ENCODE measurements at regions not wholly inside any gene's neighbourhood (a gene's known extent, or its start where the extent isn't known, plus 50 kb on each side); places are given as distances from the start of the nearest gene placed in this dataset.
"Not testable (repeated sequence)": the region's sequence is repeated elsewhere in the genome, so short reads cannot be mapped to it uniquely, and the experiment has no call there.

DNA sequence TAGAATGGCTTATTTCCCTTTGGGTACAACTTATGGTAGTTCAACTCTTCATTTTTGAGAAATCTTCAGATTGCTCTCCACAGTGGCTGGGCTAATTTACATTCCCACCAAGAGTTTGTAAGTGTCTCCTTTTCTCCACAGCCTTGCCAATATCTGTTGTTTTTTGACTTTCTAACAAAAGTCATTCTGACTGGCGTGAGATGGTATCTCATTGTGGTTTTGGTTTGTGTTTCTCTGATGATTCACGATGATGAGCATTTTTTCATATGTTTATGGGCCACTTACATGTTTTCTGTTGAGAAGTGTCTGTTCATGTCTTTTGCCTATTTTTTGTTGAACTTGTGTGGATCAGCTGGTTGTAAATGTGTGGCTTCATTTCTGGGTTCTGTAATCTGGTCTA is 871.0 kb downstream of the EPHA4 start:
- DNase-seq (ENCODE audit: low read depth), result no peak

DNA sequence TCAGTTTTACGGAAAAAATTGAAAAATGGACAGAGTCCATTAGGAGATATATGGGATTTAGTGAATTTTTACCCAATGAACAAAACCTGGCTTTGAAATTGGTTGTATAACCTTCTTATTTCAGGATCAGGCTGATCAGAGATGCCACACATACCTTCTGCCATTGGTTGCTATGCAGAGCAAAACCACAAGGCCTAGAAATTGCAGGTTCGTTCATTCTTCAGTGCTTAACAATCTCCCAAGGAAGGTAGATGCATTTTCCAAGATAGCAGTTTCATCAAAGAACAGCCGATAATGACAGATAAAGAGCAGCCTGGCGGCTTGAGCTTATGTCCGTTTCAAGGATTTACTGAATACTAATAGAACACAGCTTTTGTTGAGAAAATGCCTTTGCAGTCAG is 868.8 kb downstream of the EPHA4 start:
- DNase-seq (ENCODE audit: low read depth), result no peak

DNA sequence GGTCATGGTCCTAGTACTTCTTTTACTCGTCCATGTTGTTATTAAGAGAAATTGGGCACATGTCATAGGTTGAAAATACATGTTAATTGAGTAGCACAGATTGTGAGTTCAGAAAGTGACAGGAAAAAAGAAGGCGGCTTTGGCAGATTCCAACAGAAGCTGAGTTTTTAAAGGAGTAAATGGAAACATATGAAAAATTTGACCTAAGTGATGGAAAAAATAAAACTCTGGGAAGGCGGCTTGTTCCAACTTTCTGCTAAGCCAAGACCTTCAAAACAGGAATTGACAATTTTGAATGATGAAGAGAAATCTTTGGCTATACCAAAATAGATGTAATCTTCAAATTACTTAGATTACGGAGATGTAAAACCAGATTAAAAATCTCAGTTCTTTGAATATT is 868.0 kb downstream of the EPHA4 start:
- DNase-seq (ENCODE audit: low read depth), result no peak

DNA sequence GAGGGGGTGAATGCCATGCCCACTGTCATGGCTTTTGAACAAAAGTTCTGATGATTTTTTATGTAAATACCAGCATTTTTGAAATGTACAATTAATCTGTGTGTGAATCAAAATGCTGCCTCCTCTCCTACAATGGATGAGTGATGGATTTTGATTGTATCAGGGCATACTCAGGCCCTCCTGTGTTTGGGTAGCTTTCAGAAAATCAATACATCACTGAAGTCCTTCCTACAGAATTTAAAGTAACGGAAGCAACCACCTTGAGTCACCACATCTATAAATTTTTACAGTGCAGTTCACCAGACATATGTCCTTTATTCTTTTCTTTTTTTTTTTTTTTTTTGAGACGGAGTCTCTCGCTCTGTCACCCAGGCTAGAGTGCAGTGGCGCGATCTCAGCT is 867.3 kb downstream of the EPHA4 start:
- DNase-seq (ENCODE audit: low read depth), result no peak

DNA sequence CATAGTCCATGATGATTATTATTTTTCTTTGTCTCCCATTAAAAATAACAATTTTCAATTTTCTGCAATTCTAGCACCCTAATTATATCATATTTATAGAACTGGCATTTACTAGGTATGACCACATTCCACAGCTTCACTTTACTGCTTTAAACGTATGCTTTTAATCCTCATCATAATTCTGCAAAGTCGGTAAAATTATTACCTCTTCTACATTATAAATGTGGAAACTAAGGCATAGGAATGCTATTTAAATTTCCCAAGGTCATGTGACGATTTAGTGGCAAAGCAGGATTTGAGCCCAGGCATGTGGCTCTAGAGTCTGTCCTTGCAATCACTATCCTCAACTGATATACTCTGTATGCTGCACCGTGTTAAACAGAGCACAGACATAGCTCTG is 866.4 kb downstream of the EPHA4 start:
- DNase-seq (ENCODE audit: low read depth), result no peak

DNA sequence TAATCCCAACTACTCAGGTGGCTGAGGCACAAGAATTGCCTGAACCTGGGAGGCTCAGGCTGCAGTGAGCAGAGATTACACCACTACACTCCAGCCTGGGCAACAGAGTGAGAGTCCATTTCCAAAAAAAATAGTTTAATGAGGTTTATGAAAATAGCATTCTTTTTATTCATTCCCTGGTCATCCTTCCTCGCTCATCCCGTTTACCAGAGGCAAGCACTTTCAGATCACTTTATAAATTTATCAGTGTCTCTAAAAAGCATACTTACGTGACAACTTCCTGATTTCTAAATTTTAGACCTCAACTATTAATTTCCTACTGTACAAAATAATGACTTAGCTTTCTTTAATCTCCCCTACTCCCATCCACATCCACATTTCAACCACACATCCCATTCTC is 864.8 kb downstream of the EPHA4 start:
- DNase-seq (ENCODE audit: low read depth), result no peak

DNA sequence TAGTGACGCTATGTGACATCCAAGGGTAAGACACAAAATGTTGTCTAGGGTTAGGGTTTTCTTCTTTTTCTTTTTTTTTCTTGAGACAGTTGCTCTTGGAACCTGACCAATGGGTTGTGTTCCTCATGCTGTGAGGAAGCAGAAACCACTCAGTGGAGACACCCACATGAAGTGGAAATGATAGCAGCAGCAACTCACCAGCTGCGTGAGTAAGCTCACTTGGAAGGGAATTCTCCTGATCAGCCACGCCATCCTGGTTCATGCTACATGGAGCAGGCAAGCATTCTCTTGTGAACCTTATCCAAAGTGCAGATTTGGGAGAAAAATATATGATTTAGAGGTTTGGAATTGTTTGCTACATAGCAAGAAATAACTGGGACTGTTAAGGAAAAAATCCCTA is 863.7 kb downstream of the EPHA4 start:
- peak; percentile 43 for DNase-seq (ENCODE audit: low read depth)

DNA sequence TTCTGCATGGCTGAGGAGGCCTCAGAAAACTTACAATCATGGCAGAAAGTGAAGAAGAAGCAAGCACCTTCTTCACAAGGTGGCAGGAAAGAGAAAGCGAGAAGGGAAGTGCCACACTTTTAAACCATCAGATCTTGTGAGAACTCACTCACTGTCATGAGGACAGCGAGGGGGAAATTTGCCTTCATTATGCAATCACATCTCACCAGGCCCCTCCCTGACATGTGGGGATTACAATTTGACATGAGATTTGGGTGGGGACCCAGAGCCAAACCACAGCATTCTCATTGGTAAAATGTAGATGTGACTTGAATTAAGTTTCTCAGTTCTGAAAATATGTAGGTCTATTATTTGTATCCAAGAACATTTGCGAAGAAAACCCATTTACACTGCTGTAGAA is 854.8 kb downstream of the EPHA4 start:
- DNase-seq (ENCODE audit: low read depth), result no peak

DNA sequence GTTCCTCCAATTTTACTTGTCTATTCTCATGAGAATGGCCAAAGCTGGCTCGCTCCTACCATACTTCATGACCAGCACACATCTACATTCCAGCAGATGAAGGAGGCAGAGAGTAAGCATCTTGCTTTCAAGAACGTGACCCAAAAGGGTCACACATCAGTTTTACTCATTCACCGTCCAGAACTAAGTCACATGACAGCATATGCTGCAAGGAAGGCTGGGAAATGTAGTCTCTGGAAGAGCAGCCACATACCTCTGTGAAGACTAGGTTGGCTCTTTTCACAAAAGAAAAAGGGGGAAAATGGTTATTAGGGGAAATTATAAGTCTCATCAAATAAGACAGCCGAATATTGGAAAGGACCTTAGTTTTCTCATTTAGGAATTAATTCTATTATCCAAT is 835.3 kb downstream of the EPHA4 start:
- DNase-seq (ENCODE audit: low read depth), result no peak

DNA sequence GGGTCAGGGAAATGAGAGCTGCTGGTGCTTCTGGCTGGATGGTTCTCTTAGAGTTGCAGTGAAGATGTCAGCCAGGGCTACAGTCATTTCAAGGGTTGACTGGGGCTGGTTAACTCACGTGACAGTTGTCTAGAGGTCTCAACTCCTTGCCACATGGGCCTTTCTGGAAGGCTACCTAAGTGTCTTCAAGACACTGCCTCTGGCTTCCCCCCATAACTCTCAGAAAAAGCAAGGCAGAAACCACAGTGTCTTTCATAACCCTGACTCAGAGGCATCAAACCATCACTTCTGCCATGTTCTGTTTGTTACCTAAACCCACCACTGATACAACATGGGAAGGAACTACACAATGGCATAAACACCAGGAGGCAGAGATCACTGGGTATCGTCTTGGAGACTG is 828.9 kb downstream of the EPHA4 start:
- no peak for DNase-seq (ENCODE audit: low read depth)

DNA sequence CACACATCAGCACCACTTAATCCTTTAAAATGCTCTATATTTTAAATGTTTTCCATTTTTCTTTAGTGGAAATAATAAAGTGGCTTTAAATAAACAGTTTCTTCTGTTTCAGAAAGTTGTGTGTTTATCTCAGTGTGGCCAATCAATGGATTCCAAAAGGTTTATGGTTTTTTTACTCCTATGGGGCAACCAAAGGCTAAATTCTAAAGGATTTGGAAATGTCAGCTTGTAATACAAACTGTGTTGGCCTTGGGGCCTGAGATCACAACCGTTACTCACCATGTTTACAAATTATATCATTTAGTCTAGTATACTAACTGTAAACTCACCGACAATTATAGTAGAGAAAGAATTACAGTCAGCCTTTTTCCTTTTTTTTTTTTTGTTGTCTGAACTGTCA is 827.2 kb downstream of the EPHA4 start:
- no peak for DNase-seq (ENCODE audit: low read depth)

DNA sequence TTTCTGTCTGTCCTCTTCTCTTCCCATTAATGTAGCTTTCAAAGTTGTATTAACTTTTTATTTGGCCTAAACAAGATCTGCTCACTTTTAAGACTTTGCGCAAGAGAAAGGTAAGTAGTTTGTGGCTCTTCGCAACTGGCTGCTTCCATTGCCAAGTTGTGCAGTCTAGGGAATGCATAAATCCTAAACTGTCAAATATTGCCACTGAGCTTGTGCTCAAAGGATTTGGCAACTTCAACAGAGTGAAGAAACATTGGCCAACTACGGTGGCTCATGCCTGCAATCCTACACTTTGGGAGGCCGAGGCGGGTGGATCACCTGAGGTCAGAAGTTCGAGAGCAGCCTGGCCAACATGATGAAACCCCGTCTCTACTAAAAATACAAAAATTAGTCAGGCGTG is 826.4 kb downstream of the EPHA4 start:
- DNase-seq (ENCODE audit: low read depth), result no peak

DNA sequence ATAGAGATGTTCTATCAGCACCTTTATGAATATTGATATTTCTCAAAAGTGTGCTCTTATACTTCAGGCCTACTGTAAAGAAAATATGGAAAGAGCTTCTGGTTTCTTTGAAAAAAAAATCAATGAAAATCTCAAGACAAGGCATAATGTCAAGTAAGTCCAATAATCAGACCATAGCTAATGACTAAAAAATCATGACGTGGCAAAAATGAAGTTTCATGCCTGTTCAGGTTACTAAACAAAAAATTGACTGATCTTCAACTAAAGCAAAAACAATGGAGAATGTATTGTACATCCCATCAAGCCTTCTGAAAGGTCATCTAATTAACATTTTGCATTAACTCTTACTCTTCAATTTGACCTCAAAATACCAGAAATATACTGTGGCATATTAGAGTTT is 824.4 kb downstream of the EPHA4 start:
- no peak for DNase-seq (ENCODE audit: low read depth)

DNA sequence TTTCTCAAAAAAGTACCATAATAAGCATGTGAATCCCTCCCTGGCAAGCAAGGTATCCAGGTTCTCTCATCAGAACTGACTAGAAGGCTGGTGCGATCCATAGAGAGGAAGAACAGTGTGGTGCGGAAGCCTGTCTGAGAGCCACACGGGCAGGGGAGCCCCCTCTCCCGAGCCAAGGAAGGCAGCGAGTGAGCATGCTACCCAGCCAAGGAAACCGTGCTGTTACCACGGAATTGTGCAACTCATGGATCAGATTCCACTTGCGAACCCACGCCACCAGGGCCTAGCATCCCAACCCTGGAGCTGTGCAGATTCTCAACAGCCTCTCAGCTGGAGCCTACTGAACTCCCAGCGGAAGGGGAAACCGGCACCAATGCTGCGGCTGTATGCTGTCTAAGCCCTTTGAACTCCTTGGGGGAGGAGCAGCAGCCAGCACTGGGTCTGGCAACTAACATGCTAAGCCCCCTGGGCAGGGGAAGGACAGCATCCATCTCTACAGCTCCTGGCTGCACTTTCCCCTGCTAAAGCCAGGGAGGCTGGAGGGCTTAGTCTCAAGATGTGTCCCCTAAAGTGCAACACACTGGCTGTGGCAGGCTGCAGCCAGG is 823.1 kb downstream of the EPHA4 start:
- DNase-seq (ENCODE audit: low read depth), result no peak

DNA sequence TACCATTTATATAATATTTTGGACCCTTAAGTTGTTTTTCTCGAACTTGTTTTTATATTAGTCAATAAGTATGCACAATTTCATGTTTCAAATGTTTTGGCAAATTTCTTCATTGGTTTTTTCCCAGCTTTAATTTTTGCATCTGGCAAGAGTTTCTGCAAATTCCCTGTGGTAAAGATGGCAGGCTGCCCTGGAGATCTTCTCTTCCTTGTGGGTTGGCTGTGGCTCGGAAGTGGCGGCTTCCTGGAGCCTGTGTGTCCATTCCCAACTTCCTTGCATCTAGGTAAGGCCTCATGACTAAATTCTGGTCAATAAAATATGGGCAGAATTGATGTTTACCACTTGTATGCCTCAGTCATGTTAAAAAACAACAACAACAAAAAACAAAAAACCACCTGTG is 818.6 kb downstream of the EPHA4 start:
- peak; percentile 14 for DNase-seq (ENCODE audit: low read depth)

DNA sequence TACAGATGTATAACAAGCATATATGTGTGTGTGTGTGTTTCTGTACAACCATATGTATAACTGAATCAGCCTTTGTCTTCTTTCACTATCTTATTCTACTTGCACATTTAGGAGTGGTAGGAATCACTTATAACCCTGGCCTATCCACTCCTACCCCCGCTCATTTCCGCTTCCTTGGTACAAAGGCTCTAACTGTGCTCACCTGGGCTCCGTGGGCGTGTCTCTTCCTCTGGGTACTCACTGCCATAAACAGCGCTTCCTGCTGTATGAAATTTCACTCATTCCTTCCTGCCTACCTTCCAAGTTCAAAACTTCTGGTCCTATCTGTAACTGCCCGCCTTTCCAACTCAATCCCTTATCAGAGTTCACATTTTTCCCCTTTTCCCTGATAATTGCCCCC is 815.5 kb downstream of the EPHA4 start:
- no peak for DNase-seq (ENCODE audit: low read depth)

DNA sequence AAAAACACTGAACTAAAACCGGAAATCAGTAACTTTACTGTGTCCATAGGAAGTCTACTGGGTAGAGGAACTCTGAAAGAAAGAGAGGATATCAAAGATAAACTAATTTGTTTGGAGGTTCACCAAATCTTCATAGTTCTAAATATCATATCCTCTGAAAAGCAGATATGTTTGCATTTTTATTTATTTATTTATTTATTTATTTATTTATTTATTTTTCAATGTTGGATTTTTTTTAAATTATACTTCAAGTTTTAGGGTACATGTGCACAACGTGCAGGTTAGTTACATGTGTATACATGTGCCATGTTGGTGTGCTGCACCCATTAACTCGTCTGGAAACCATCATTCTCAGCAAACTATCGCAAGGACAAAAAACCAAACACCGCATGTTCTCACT is 813.7 kb downstream of the EPHA4 start:
- DNase-seq (ENCODE audit: low read depth), result not testable (repeated sequence)

DNA sequence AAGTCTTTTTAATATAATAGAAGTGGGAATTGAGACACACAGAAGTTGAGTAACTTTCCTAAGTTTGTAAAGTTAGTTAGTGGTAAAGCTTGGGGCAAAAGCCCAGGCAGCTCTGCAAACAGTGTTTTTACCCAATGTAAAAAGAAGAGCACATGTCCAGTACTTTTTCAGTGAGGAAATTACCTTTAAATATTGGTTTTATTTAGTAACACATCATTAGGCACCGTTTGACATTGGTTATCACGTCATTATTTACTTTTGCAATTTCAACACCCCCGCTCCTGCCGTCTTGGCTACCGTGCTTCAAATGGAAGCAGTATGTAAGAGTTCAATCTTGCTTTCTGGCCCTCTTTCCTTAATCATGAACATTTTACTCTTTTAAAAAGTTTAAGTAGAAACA is 807.9 kb downstream of the EPHA4 start:
- no peak for DNase-seq (ENCODE audit: low read depth)

DNA sequence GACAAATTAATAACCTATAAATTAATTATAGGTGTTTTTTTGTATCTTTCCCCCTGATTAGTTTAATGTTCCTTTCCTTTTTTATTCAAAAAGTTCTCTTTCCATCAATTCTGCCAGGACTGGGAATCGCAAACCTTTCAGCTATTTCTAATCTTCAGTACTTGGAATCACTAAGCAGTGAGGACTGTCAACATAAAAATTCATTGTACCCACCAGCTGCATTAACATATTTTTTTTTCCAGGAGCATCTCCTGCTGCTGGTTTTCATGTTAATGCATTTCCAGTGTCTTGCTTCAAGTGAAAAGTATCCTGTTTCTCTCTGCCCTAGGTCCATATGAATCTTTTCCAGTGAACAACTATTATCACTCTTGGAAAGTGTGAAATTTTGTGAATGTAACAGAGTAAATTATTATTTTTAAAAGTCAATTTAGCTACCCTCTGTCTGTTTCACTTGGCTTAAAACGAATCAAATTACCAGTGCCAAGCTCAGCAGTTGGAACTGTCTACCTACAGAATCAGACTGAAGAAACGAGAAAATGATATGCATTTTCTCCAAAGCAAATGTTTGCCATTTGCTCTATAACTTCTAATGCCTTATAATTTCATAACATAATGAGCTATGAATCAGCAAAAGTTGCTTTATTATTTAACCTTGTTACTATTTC is 804.4 kb downstream of the EPHA4 start:
- no peak for DNase-seq (ENCODE audit: low read depth)

DNA sequence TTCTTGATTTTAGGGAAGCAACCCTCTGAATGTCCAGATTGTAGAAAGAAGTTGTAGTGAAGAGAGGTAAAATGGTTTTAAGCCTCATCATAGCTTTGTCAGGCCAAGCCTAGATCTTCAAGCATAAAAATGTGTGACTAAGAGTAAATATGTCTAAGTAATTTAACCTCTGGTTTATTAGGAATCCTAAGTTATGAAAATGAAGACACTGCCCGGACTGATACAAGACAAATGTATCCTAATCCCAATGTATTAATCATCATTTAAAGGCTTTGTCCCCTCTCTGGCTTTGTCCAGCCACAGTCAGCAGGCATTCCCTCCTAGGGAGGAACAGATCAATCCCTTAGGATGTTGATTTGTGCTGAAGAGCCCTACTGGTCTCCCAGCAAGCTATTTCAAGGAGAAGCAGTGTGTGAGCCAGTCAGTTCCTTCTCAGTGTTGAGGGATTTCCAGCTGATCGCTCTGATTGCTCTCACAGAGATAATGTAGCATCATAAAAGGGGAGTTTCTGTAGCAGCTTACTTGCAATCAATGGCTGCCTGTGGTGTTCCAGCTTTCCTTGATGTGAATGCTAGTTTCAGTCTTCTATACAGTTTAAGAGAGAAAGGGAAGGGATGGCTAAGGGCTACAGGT is 796.1 kb downstream of the EPHA4 start:
- no peak for DNase-seq (ENCODE audit: low read depth)

DNA sequence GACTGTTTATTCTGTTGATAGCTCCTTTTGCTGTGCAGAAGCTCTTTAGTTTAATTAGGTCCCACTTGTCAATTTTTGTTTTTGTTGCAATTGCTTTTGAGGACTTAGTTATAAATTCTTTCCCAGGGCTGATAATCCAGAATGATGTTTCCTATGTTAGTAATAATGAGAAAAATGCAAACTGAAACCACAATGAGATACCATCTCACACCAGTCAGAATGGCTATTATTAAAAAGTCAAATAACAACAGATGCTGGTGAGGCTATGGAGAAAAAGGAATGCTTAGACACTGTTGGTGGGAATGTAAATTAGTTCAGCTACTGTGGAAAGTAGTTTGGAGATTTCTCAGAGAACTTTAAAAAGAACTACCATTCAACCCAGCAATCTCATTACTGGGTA is 793.0 kb downstream of the EPHA4 start:
- DNase-seq (ENCODE audit: low read depth), result not testable (repeated sequence)

DNA sequence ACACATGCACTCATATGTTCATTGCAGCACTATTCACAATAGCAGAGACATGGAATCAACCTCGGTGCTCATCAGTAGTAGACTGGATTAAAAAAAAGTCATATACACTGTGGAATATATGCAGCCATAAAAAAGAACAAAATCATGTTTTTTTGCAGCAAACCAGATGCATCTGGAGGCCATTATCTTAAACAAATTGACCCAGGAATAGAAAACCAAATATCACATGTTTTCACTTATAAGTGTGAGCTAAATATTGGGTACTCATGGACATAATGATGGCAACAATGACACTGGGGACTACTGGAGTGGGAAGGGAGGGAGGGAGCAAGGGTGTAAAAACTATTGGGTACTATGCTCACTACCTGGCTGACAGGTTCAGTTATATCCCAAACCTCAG is 792.6 kb downstream of the EPHA4 start:
- no peak for DNase-seq (ENCODE audit: low read depth)

DNA sequence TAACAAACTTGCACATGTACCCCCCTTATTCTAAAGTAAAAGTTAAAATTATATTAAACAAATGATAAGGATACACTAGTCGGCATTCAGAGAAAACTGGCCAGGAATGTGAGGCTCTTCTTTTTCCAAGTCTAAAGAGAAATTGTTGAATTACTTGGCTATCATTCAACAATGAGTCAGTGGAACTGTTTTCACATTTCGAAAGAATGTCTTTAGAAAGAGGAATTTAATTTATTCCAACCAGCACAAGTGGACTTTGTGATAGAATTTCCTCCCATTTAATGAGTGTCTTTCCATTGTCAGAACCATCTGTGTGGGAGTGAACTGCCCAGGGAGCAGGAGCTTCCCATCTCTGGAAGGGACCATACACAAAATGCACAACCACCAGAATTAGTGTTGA is 792.2 kb downstream of the EPHA4 start:
- DNase-seq (ENCODE audit: low read depth), result peak; percentile 36
